KOPT-K1 (cell line): ENCODE measurements at regions not wholly inside any gene's neighbourhood (a gene's known extent, or its start where the extent isn't known, plus 50 kb on each side); places are given as distances from the start of the nearest gene placed in this dataset.
"Not testable (repeated sequence)": the region's sequence is repeated elsewhere in the genome, so short reads cannot be mapped to it uniquely, and the experiment has no call there.

Experiments used
- H3K27ac ChIP-seq: fragments of 200-600 bp; sonication (generic); 2 replicates; pipeline ENCODE4 v1.5.1; 2016; ENCODE audit warnings: antibody characterized with exemption, mild to moderate bottlenecking, low read depth, low read length; ENCODE audit not compliant: poor library complexity, severe bottlenecking
- H3K36me3 ChIP-seq: fragments of 200-600 bp; sonication (generic); 2 replicates; pipeline ENCODE4 v1.5.1; 2017; ENCODE audit warnings: antibody characterized with exemption, mild to moderate bottlenecking, low read length, moderate library complexity; ENCODE audit not compliant: insufficient read depth
- H3K9me3 ChIP-seq: fragments of 200-600 bp; sonication (generic); 2 replicates; pipeline ENCODE4 v1.5.1; 2017; ENCODE audit warnings: antibody characterized with exemption, low read length, mild to moderate bottlenecking; ENCODE audit not compliant: insufficient read depth, poor library complexity, severe bottlenecking

GRCh38 chr22:19609753-19610152 lies 85.5 kb upstream of the CLDN5 start:
- not testable (repeated sequence) for H3K36me3 ChIP-seq, H3K9me3 ChIP-seq, H3K27ac ChIP-seq

DNA sequence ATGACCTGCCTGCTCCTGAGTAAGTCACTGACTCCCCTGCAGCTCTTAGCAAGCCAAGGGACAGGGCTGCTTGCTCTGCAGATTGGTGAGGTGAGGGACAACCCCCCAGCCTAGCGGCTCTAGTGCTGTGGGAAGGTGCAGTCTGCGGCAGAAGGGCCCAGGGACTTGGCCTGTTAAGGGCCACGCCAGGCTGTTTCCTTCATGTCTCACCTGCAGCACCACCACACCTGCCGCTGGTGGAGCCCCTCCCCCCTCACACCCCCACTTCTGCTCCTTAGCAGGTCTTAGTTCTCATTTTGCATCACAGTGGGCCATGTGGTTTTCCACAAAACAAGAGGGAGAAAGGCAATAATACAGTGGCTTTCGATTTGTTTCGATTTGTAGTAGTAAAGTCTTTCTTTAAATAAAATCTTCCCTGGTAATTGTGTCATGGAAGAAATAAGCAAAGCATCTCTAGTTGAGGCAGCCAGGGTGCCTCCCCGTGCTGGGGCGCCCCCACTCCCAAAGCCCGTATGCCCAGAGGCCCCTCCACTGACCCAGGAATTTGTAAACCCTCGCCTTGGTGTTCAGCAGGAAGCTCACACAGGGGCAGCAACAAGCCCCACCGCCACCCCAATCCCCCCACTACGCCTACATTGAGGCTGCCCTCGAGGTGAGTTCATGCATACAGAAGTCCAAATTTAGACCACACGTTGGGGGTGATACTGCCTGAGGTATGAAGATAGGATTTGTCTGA lies 86.5 kb upstream of the CLDN5 start:
- Histone ChIP-seq H3K36me3 (no peaks in the 10 kb centered on the region), H3K27ac (no peak overlapping the region), H3K9me3 (no peaks in the 10 kb centered on the region)

GRCh38 chr22:19611590-19611989 lies 87.4 kb upstream of the CLDN5 start:
- Histone ChIP-seq H3K36me3 (no peaks in the 10 kb centered on the region), H3K9me3 (no peaks in the 10 kb centered on the region), H3K27ac (no peak overlapping the region)

- Histone ChIP-seq H3K9me3 (no peaks in the 10 kb centered on the region), H3K27ac (no peak overlapping the region), H3K36me3 (no peaks in the 10 kb centered on the region)
These were observed 88.8 kb upstream of the CLDN5 start for GRCh38 chr22:19612866-19613572.

DNA sequence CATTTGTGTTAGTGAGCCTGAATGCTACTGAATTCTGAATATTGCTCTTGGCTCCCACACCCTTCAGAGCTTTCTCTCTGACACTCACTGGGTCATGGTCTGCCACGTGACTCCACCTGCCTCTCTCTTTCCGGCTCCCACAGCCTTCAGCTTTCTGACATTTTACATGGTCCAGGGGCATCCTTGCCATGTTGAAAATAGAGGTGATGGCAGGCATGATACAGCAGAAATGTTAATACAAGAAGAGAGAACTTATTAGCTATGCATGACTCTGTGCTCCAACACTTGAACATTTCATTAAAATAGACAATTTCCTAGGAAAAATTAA lies 90.3 kb upstream of the CLDN5 start:
- Histone ChIP-seq H3K27ac (no peak overlapping the region), H3K9me3 (no peaks in the 10 kb centered on the region), H3K36me3 (no peaks in the 10 kb centered on the region)

DNA sequence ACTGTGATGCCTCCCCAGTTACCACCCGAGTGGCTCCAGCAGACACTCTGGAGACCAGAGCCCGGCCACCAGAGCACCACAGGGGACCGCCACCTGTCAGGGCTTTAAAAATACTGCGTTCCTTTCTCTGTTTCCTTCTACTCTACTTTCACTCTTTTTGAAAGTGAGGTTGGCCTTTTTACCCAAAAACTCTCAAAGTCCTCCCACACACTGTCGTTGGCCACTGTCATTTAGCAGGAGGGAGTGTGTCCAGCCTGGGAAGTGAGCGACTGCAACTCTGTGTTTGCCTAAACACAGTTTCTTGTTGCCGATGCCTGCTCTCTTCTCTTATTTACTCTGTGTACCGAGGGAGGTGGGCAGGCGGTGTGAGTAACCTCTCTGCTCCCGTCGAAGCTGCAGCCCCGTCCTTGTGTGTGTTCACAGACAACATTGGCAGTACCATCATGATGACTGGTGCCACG lies 90.8 kb upstream of the CLDN5 start:
- Histone ChIP-seq H3K36me3 (no peaks in the 10 kb centered on the region), H3K27ac (no peak overlapping the region), H3K9me3 (no peaks in the 10 kb centered on the region)

DNA sequence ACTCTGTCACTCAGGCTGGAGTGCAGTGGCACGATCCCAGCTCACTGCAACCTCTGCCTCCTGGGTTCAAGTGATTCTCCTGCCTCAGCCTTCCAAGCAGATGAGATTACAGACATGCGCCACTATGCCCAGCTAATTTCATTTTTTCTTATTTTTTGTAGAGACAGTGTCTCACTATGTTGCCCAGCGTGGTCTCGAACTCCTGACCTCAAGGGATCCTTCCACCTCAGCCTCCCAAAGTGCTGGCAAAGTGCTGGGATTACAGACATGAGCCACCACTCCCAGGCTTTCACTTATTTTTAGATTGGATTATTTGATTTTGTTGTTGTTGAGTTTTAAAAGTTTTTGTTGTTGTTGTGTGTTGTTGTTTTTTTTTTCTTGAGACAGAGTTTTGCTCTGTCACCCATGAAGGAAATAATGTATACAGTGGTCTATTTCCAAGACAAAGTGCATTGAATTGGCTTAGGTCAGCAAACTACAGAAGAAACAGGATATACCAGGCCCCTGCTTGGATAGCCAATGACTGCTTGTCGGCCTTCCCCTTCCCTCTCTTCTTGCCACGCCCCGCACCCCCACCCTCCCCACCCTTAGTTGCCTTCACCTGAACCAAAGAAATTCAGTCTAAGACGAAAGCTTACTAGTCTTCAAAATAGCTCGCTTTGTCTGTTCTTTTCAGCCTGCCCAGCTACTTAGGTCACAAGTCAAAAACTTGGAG lies 91.8 kb upstream of the CLDN5 start:
- H3K27ac ChIP-seq: no peak overlapping the region
- H3K36me3 ChIP-seq: no peaks in the 10 kb centered on the region
- H3K9me3 ChIP-seq: no peaks in the 10 kb centered on the region

GRCh38 chr22:19619144-19620009 lies 94.9 kb upstream of the SEPTIN5 start:
- no peaks in the 10 kb centered on the region for H3K9me3 ChIP-seq
- no peak overlapping the region for H3K27ac ChIP-seq

DNA sequence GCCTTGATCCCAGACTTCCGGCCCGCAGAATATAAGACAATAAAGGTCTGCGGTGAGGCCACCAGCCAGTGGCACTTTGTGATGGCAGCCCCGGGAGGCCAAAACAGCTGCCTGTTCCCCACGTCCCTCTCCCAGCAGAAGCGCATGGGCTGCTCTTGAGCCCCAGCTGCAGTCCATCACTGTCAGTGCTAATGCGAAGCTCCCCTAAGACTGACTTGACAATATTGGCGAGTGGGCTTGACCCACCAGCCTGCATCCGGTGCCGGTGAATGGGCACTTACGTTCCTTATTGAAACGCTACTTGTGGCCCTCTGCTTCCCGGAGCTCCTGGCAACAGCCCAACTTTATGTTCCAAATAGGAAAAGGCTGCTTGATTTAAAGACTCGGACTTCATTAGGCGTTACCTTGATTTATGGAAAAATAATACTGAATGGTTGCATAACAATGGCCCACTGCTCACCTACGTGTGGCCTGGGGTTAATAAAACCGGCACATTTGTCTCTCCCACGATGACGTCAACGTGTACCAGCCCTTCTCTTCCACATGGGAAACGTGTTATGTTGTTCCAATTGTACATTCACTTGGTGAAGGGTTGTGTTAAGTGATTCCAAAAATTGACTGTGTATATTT lies 93.4 kb upstream of the SEPTIN5 start:
- H3K36me3 ChIP-seq: no peaks in the 10 kb centered on the region
- no peak overlapping the region for H3K27ac ChIP-seq
- no peaks in the 10 kb centered on the region for H3K9me3 ChIP-seq

More at GRCh38 chr22:19619144-19620009, 94.9 kb upstream of the SEPTIN5 start:
- H3K36me3 ChIP-seq: no peaks in the 10 kb centered on the region

DNA sequence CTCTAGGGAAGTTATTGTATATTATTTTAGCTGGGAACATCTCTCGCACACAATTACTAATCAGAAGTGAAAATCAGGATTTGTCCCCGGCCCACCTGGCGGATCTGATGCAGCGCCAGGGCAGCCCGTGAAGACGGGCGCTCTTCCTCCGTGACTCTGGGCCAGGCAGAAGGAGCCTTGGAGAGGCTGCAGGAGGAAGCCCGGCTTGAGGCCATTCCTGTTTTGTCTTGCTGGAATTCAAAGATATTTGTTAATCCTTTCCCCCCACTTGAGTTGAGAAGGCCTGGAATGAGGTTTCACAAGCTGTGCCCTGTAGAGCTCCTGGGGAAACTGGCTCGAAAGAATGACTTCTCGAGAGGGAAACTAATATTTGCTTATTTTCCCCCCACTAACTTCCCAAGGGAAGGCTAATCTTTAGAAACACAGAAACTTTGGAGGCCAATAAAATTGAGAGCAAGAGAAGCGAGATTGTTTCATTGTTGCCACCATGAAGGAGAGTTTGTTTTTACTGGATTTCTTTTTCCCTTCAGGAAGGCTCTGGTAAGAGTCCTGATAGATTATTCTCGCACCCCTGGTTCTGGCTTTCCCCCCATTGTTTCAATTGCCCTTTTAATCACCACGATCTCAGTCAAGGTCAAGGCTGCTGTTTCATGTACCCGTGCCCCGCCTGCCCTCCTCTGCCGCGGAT lies 92.8 kb upstream of the SEPTIN5 start:
- no peak overlapping the region for H3K27ac ChIP-seq
- H3K36me3 ChIP-seq: no peaks in the 10 kb centered on the region
- H3K9me3 ChIP-seq: no peaks in the 10 kb centered on the region

DNA sequence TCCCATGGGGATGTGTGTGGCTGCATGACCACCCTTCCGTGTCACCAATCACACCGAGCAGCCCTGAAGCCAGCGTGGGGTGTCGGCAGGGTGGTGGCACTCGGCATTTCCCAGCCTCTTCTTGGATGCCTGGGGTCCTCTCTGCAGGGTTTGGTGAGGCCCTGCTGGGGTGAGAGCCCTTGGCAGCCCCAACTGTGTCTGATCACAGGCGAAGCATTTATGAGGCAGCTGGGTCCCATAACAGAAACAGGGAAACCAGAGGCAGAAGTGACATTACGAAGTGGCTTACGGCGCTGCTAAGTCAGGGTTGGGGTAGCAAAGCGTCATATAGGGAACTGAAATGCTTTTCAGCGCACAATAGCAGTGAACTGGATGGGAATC lies 92.3 kb upstream of the SEPTIN5 start:
- Histone ChIP-seq H3K36me3 (no peaks in the 10 kb centered on the region), H3K9me3 (no peaks in the 10 kb centered on the region), H3K27ac (no peak overlapping the region)

DNA sequence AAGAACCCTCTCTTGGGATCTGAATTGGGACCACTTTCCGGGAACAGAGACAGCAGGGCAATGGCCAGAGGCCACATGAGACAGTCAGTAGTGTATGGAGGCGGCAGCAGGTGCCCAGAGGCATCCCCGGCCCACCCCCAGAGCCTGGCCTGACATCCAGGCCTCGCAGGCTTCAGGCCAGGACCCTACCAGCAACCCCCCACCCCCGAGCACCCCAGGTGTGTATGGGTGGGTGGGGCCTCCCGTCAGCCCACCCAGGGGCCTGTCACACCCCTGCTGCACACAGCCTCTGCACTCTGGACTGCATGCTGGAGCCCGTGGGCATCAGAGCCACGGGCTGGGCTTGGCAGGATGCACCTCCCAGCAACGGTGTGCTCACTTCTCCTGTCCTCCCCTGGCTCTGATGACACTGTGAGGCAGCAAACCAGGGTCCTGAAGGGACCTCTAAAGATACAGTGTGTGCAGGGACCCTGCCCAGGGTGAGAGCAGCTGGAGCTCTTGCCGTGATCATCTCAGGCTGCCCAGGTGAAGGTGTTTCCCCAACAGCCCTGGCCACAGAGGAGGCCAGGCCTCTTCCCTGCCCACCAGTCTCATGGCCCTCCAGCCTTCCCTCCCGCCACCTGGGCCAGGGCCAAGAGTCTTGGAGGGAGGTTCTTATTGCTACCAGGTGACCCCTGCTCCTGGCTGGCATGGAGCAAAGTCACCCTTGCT lies 88.8 kb upstream of the SEPTIN5 start:
- H3K36me3 ChIP-seq: no peaks in the 10 kb centered on the region
- no peaks in the 10 kb centered on the region for H3K9me3 ChIP-seq
- H3K27ac ChIP-seq: no peak overlapping the region

- Histone ChIP-seq H3K9me3 (no peaks in the 10 kb centered on the region), H3K36me3 (no peaks in the 10 kb centered on the region), H3K27ac (no peak overlapping the region)
These were observed 88.2 kb upstream of the SEPTIN5 start for GRCh38 chr22:19626042-19626587.
